DOHH2 (cell line): ENCODE measurements at regions not wholly inside any gene's neighbourhood (a gene's known extent, or its start where the extent isn't known, plus 50 kb on each side); places are given as distances from the start of the nearest gene placed in this dataset.
"Not testable (repeated sequence)": the region's sequence is repeated elsewhere in the genome, so short reads cannot be mapped to it uniquely, and the experiment has no call there.

Source experiments
- CTCF ChIP-seq: fragments of 200-600 bp; sonication (generic); IDR thresholded peaks from one replicate; pipeline ENCODE4 v1.5.1; 2014; ENCODE audit warnings: antibody characterized with exemption, mild to moderate bottlenecking, low read depth, low read length; ENCODE audit not compliant: poor library complexity, severe bottlenecking
- EZH2phosphoT487 ChIP-seq: fragments of 200-600 bp; sonication (generic); IDR thresholded peaks from 2 replicates; pipeline ENCODE4 v1.6.1; 2017; ENCODE audit warnings: borderline replicate concordance, mild to moderate bottlenecking, antibody characterized with exemption, low read length, moderate library complexity, mixed read lengths

- not testable (repeated sequence) for TF ChIP-seq CTCF, EZH2phosphoT487
Measured at GRCh38 chr13:52302688-52303087, 103.3 kb downstream of the THSD1 start.
